ENCODE measurements at regions not wholly inside any gene's neighbourhood (a gene's known extent, or its start where the extent isn't known, plus 50 kb on each side); places are given as distances from the start of the nearest gene placed in this dataset.

- Histone ChIP-seq H3K4me1 (ENCODE audit: control insufficient read depth, extremely low read depth, insufficient read depth, low read length) (peaks cover 2% of the 10 kb centered on the region), H3K4me3 (ENCODE audit: control insufficient read depth in 2 of 3, extremely low read depth in 1 of 3, insufficient read depth in 2 of 3, low read depth in 1 of 3, low read length in 3 of 3) (no peak overlapping the region), H3K4me2 (ENCODE audit: control insufficient read depth, extremely low read depth, insufficient read depth, low read depth, low read length) (no peak overlapping the region), H4K20me1 (ENCODE audit: control insufficient read depth, extremely low read depth, insufficient read depth, low read length) (no peaks in the 10 kb centered on the region), H3K9ac (ENCODE audit: control insufficient read depth, extremely low read depth, insufficient read depth, low read length) (no peak overlapping the region), H3K9me3 (ENCODE audit: control insufficient read depth, low read depth, low read length) (no peaks in the 10 kb centered on the region), H3K9me1 (ENCODE audit: control insufficient read depth, extremely low read depth, insufficient read depth, low read length) (no peaks in the 10 kb centered on the region), H2AFZ (ENCODE audit: control insufficient read depth, low read length) (no peak overlapping the region), H3K79me2 (ENCODE audit: control insufficient read depth, insufficient read depth, low read length) (no peaks in the 10 kb centered on the region), H3K27me3 (ENCODE audit: control insufficient read depth, extremely low read depth, insufficient read depth, low read length) (no peaks in the 10 kb centered on the region), H3K27ac (ENCODE audit: control insufficient read depth, insufficient read depth, low read length) (no peak overlapping the region), H3K36me3 (ENCODE audit: control insufficient read depth in 2 of 2, extremely low read depth in 1 of 2, insufficient read depth in 2 of 2, low read length in 2 of 2) (no peaks in the 10 kb centered on the region)
- dilution Hi-C loops (cut with MboI; ENCODE audit: extremely low pct_ligation_motif_present, low sequenced_read_pairs) = no loop called here
- TF ChIP-seq CTCF (optimal IDR thresholded peaks at IDR 0.05 in 1 of 3, IDR thresholded peaks at IDR 0.05 in 1 of 3, conservative IDR thresholded peaks at IDR 0.05 in 1 of 3; ENCODE audit: extremely low read depth in 1 of 3, insufficient read depth in 2 of 3, low read length in 3 of 3) = no peak
- TF ChIP-seq EZH2 (IDR thresholded peaks at IDR 0.05; ENCODE audit: low read length) = no peak
- DNase-seq (ENCODE audit: low read depth, low spot score) = no peak
- no peak for FAIRE-seq
Measured at GRCh38 chr3:31240466-31240865, 292.3 kb upstream of the STT3B start.

DNA sequence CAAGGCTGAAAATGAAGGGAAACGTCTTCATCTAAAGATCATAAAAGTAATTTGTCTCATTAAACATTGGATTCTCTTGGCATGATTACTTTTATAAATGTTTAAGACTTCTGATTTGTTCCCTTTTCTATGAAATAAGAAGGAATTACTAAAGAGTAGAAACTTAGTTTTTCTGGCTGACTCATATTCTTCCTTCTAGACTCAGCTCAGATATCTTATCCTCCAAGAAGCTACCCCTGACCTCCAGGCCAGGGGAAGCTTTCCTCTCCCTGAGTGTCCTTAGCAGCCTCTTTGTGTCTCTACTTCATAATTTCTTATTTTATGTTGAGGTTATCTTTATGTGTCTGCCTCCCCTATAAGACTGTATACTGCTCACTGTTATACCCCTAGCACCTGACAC, 291.9 kb upstream of the STT3B start:
- Histone ChIP-seq H4K20me1 (ENCODE audit: control insufficient read depth, extremely low read depth, insufficient read depth, low read length) (no peaks in the 10 kb centered on the region), H3K9me3 (ENCODE audit: control insufficient read depth, low read depth, low read length) (no peaks in the 10 kb centered on the region), H3K36me3 (ENCODE audit: control insufficient read depth in 2 of 2, extremely low read depth in 1 of 2, insufficient read depth in 2 of 2, low read length in 2 of 2) (no peaks in the 10 kb centered on the region), H3K9me1 (ENCODE audit: control insufficient read depth, extremely low read depth, insufficient read depth, low read length) (no peaks in the 10 kb centered on the region), H3K27ac (ENCODE audit: control insufficient read depth, insufficient read depth, low read length) (no peak overlapping the region), H3K9ac (ENCODE audit: control insufficient read depth, extremely low read depth, insufficient read depth, low read length) (no peak overlapping the region), H3K79me2 (ENCODE audit: control insufficient read depth, insufficient read depth, low read length) (no peaks in the 10 kb centered on the region), H3K27me3 (ENCODE audit: control insufficient read depth, extremely low read depth, insufficient read depth, low read length) (no peaks in the 10 kb centered on the region), H3K4me2 (ENCODE audit: control insufficient read depth, extremely low read depth, insufficient read depth, low read depth, low read length) (no peak overlapping the region), H3K4me3 (ENCODE audit: control insufficient read depth in 2 of 3, extremely low read depth in 1 of 3, insufficient read depth in 2 of 3, low read depth in 1 of 3, low read length in 3 of 3) (no peak overlapping the region), H3K4me1 (ENCODE audit: control insufficient read depth, extremely low read depth, insufficient read depth, low read length) (no peaks in the 10 kb centered on the region), H2AFZ (ENCODE audit: control insufficient read depth, low read length) (no peak overlapping the region)
- TF ChIP-seq CTCF (optimal IDR thresholded peaks at IDR 0.05 in 1 of 3, IDR thresholded peaks at IDR 0.05 in 1 of 3, conservative IDR thresholded peaks at IDR 0.05 in 1 of 3; ENCODE audit: extremely low read depth in 1 of 3, insufficient read depth in 2 of 3, low read length in 3 of 3) (no peak), EZH2 (IDR thresholded peaks at IDR 0.05; ENCODE audit: low read length) (no peak)
- DNase-seq (ENCODE audit: low read depth, low spot score) = no peak
- no peak for FAIRE-seq
- dilution Hi-C loops (cut with MboI; ENCODE audit: extremely low pct_ligation_motif_present, low sequenced_read_pairs) = no loop called here

All from keratinocyte (primary cell).